Cardiac fibroblast (primary cell): ENCODE measurements at regions not wholly inside any gene's neighbourhood (a gene's known extent, or its start where the extent isn't known, plus 50 kb on each side); places are given as distances from the start of the nearest gene placed in this dataset.

ENCODE experiments used
- DNase-seq, 2 donors: peaks; one replicate each; pipeline versions ENCODE4 v3.0.0 to v3.0.0-alpha.2; 2010; ENCODE audit warnings: low read depth in 2 of 2
- H3K4me3 ChIP-seq, 2 donors: replicated peaks in 1 of 2; 1 replicate in 1 of 2; 2 replicates in 1 of 2; pipeline ENCODE4 v1.5.1; 2011; ENCODE audit warnings: low read depth in 2 of 2, low read length in 2 of 2, mild to moderate bottlenecking in 2 of 2, moderate library complexity in 1 of 2
- TF ChIP-seq, protein P1 (sequence below): IDR thresholded peaks from one replicate; pipeline ENCODE4 v1.5.1; 2011; ENCODE audit warnings: low read depth, mild to moderate bottlenecking, low read length, inconsistent platforms

DNA sequence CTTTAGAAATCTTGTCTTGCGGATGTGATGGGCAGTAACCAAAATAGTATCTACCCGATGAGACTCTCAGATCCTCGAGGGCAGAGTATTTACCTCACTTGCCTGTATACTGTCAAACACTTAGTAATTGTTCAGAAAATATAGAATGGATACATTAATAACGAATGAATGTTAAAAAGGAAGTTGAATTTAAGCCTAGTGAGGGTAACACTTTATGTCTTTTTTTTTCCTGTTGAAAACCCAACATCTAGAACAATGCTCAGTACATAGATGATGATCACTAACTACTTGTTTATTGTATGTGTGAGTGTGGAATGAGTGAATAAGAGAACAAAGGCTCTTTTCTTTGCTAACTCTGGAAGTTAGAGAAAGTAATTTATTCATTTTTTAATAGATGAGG, 195.7 kb downstream of the MIAT start:
- TF ChIP-seq, protein P1, sequence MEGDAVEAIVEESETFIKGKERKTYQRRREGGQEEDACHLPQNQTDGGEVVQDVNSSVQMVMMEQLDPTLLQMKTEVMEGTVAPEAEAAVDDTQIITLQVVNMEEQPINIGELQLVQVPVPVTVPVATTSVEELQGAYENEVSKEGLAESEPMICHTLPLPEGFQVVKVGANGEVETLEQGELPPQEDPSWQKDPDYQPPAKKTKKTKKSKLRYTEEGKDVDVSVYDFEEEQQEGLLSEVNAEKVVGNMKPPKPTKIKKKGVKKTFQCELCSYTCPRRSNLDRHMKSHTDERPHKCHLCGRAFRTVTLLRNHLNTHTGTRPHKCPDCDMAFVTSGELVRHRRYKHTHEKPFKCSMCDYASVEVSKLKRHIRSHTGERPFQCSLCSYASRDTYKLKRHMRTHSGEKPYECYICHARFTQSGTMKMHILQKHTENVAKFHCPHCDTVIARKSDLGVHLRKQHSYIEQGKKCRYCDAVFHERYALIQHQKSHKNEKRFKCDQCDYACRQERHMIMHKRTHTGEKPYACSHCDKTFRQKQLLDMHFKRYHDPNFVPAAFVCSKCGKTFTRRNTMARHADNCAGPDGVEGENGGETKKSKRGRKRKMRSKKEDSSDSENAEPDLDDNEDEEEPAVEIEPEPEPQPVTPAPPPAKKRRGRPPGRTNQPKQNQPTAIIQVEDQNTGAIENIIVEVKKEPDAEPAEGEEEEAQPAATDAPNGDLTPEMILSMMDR = no peak
- H3K4me3 ChIP-seq = no peak overlapping the region

GRCh38 chr22:26853495-26853894, 196.1 kb downstream of the MIAT start:
- TF ChIP-seq, protein P1 = no peak
- no peak for DNase-seq
- no peak overlapping the region for H3K4me3 ChIP-seq

More for the DNA sequence above, 195.7 kb downstream of the MIAT start:
- DNase-seq = no peak

DNA sequence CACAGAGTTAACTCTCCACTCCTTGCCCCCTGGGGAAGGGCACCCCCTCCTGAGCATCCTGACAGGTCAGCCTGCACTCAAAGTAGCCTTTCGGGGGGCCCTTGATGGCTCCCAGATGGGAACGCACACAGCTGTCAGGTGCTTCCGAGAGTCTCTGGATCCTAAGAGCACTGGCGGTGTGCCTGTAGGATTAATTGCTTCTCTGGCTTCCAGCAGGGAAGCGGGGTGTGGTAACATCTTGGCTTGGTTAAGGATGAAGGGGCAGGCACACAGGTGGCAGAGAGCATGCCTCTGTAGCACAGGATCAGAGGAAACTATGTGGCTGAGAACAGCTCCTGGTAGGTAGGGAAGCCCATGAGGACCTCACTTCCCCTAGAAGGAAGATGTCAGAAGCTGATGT, 199.8 kb downstream of the MIAT start:
- no peak for DNase-seq
- H3K4me3 ChIP-seq = no peak overlapping the region
- TF ChIP-seq, protein P1 = no peak

DNA sequence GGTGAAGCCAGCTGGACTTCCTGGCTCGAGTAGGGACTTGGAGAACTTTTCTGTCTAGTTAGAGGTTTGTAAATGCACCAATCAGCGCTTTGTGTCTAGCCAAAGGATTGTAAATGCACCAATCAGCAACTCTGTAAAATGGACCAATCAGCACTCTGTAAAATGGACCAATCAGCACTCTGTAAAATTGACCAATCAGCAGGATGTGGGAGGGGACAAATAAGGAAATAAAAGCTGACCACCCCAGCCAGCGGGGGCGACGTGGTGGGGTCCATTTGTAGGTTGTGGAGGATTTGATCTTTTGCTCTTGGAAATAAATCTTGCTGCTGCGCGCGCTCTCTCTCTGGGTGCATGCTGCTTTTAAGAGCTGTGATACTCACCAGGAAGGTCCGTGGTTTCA, 202.9 kb downstream of the MIAT start:
- DNase-seq = no peak
- H3K4me3 ChIP-seq = no peak overlapping the region
- TF ChIP-seq, protein P1 = no peak

GRCh38 chr22:26865021-26865420, 207.6 kb downstream of the MIAT start:
- H3K4me3 ChIP-seq = no peak overlapping the region
- TF ChIP-seq, protein P1 = no peak
- no peak for DNase-seq

DNA sequence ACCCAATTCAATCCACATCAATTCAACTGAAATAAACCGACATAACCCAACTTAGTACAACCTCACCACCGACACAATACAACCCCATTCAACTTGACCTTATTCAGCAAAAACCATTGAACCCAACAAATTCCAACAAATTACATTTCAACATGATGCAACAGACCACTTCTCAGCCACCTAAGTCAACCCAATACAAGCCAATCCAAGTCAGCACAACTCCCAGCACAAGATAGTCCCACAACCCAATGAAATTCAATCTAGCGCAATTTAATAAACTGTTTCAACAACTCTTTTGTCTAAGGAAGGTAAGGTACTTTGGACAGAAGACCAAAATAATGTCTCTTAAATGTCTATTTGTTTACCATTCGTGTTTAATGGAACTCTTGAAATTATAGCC, 226.0 kb downstream of the MIAT start:
- TF ChIP-seq, protein P1 = no peak
- H3K4me3 ChIP-seq = no peak overlapping the region
- DNase-seq = no peak

- DNase-seq = no peak
- H3K4me3 ChIP-seq = no peak overlapping the region
- TF ChIP-seq, protein P1 = no peak
Observed at GRCh38 chr22:26884921-26885320, 227.5 kb downstream of the MIAT start.
